Naive thymus-derived CD8-positive, alpha-beta T cell (primary cell): ENCODE measurements at regions not wholly inside any gene's neighbourhood (a gene's known extent, or its start where the extent isn't known, plus 50 kb on each side); places are given as distances from the start of the nearest gene placed in this dataset.

Experiments
- ATAC-seq, 2 donors: fragments of 150-1000 bp; cut with Tn5 transposase in 1 of 2; sonication (Bioruptor Pico), chemical (Tn5 transposase) in 1 of 2; 1 replicate in 1 of 2; 2 replicates in 1 of 2; pipeline ENCODE4 v1.10.0; 2021; ENCODE audit warnings: mild to moderate bottlenecking in 2 of 2, moderate library complexity in 2 of 2
- POLR2A ChIA-PET: fragments of 350-600 bp; sonication (Branson Sonifier 250); formaldehyde crosslinking; loops from one replicate; lab custom pipeline; 2021; ENCODE audit warnings: antibody characterized with exemption; lab: Charles Lee
- DNase-seq, 10 donors: peaks; one replicate each; pipeline versions ENCODE4 v3.0.0 to v3.0.0-alpha.2; 2020 to 2022
- H3K27ac Mint-ChIP-seq, 10 donors: one replicate each; pipeline ENCODE4 v1.8.0; 2020 to 2022; ENCODE audit warnings: mild to moderate bottlenecking in 10 of 10, mixed read lengths in 10 of 10, moderate library complexity in 4 of 10, inconsistent platforms in 1 of 10
- H3K27me3 Mint-ChIP-seq, 5 donors: one replicate each; pipeline ENCODE4 v1.8.0; 2021 to 2022; ENCODE audit warnings: mixed read lengths in 5 of 5
- H3K36me3 Mint-ChIP-seq, 3 donors: one replicate each; pipeline ENCODE4 v1.8.0; 2020 to 2022; ENCODE audit warnings: mixed read lengths in 3 of 3, mild to moderate bottlenecking in 2 of 3, inconsistent platforms in 1 of 3
- H3K4me1 Mint-ChIP-seq, 4 donors: one replicate each; pipeline ENCODE4 v1.8.0; 2021 to 2022; ENCODE audit warnings: mixed read lengths in 4 of 4
- H3K4me3 Mint-ChIP-seq, 10 donors: one replicate each; pipeline ENCODE4 v1.8.0; 2020 to 2022; ENCODE audit warnings: mild to moderate bottlenecking in 10 of 10, mixed read lengths in 10 of 10, moderate library complexity in 6 of 10, inconsistent platforms in 1 of 10
- H3K9me3 Mint-ChIP-seq, 9 donors: one replicate each; pipeline ENCODE4 v1.8.0; 2020 to 2022; ENCODE audit warnings: mixed read lengths in 9 of 9, mild to moderate bottlenecking in 3 of 9, inconsistent platforms in 1 of 9, moderate library complexity in 1 of 9

DNA sequence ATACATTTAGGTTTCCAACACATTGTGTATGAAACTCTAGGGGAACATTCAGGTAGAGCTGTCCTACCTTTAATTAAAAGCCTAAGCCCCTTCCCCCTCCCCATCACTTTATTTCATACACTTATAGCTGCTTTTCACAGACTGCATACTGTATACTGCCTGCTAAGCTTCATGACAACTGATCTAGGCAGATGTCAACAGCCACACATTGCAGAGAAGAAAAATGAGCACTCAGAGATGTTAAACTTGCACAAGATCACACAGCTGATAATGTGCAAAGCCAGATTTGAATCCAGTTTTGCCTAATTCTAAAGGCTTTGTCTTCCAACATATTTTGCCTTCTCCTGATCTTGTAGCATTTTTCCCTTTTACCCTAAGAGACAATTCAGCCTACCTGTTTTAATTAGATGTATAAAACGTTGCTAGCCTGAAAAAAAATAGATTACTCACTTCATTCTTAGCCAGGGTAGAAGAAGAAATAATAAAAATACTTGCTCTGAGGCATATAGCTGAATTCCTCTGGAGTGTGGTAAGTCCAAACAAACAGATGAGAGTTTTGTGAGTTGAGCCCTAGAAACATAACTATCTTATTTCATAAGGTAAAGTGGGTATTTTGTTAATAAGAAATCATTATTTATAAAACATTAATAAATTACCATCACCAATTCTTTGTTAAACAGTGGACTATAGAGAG lies 56.9 kb upstream of the CAST start:
- Mint-ChIP-seq H3K4me1 (no peaks in the 10 kb centered on the region), H3K36me3 (peaks cover 0 to 4% (median 0%) of the 10 kb centered on the region in 3 donors), H3K27me3 (peaks cover 5 to 18% (median 7%) of the 10 kb centered on the region in 5 donors), H3K9me3 (peaks cover 0 to 3% (median 0%) of the 10 kb centered on the region in 9 donors), H3K4me3 (no peak overlapping the region), H3K27ac (no peak overlapping the region)
- no peak for DNase-seq
- ATAC-seq: no peak
- POLR2A ChIA-PET: no interaction called here

- Mint-ChIP-seq H3K27me3 (peaks cover 0 to 15% (median 9%) of the 10 kb centered on the region in 5 donors), H3K4me3 (no peak overlapping the region), H3K4me1 (peaks cover 0 to 4% (median 4%) of the 10 kb centered on the region in 4 donors), H3K36me3 (peaks cover 0 to 4% (median 0%) of the 10 kb centered on the region in 3 donors), H3K27ac (no peak overlapping the region), H3K9me3 (peaks cover 0 to 4% (median 0%) of the 10 kb centered on the region in 9 donors)
- POLR2A ChIA-PET: no interaction called here
- DNase-seq: no peak
- ATAC-seq: no peak
Measured at GRCh38 chr5:96609369-96609768, 52.8 kb upstream of the CAST start.

DNA sequence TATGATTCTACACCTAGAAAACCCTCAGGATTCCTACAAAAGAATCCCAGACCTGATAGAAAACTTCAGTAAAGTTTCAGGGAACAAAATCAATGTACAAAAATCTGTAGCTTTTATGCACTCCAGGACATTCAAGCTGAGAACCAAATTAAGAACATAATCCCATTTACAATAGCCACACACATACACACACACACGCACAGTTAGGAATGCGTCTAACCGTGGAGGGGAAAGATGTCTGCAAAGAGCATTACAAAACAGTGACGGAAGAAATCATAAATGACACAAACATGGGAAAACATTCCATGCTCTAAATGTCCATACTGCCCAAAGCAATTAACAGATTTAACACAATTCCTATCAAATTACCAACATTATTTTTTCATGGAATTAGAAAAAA lies 51.4 kb upstream of the CAST start:
- ATAC-seq (no peak), DNase-seq (no peak)
- H3K36me3 Mint-ChIP-seq: peaks cover 0 to 4% (median 0%) of the 10 kb centered on the region in 3 donors
- H3K27me3 Mint-ChIP-seq: peaks cover 2 to 18% (median 11%) of the 10 kb centered on the region in 5 donors
- no peak overlapping the region for H3K27ac Mint-ChIP-seq
- POLR2A ChIA-PET: no interaction called here
- H3K4me3 Mint-ChIP-seq: no peak overlapping the region
- H3K4me1 Mint-ChIP-seq: peaks cover 0 to 5% (median 4%) of the 10 kb centered on the region in 4 donors
- peaks cover 0 to 4% (median 0%) of the 10 kb centered on the region in 9 donors for H3K9me3 Mint-ChIP-seq

DNA sequence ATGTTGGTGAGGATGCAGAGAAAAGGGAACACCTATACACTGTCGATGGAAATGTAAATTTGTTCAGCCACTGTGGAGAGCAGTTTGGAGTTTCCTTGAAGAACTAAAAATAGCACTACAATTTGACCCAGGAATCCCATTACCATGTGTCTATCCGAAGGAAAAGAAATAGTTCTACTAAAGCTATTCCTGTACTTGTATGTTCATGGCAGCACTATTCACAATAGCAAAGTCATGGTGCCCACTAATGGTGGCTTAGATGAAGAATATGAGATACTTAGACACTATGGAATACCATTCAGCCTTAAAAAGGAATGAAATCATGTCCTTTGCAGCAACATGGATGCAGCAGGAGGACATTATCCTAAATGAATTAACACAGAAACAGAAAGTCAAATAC lies 50.2 kb upstream of the CAST start:
- no peak for ATAC-seq
- peaks cover 0 to 4% (median 0%) of the 10 kb centered on the region in 9 donors for H3K9me3 Mint-ChIP-seq
- H3K36me3 Mint-ChIP-seq: peaks cover 0 to 4% (median 0%) of the 10 kb centered on the region in 3 donors
- H3K4me1 Mint-ChIP-seq: peaks cover 0 to 5% (median 4%) of the 10 kb centered on the region in 4 donors
- H3K4me3 Mint-ChIP-seq: no peak overlapping the region
- POLR2A ChIA-PET: no interaction called here
- no peak overlapping the region for H3K27ac Mint-ChIP-seq
- no peak for DNase-seq
- H3K27me3 Mint-ChIP-seq: peaks cover 2 to 18% (median 11%) of the 10 kb centered on the region in 5 donors
